Activated T-helper 2 cell treated with anti-CD3 and anti-CD28 coated beads, Interferon-gamma antibody, Interleukin-2, Interleukin-4, amounts not matched to agents 10 μg/mL and 5 μg/mL and 100 μg/mL, durations not matched to agents 14 hours and 24 hours and 36 hours (primary cell): ENCODE measurements at regions not wholly inside any gene's neighbourhood (a gene's known extent, or its start where the extent isn't known, plus 50 kb on each side); places are given as distances from the start of the nearest gene placed in this dataset.
"Not testable (repeated sequence)": the region's sequence is repeated elsewhere in the genome, so short reads cannot be mapped to it uniquely, and the experiment has no call there.

Experiments
- DNase-seq: peaks from one replicate; pipeline ENCODE4 v3.0.0; 2021; ENCODE audit warnings: low spot score
- H3K27ac Mint-ChIP-seq: one replicate; pipeline ENCODE4 v1.8.0; 2021; ENCODE audit warnings: mixed read lengths
- H3K27me3 Mint-ChIP-seq: one replicate; pipeline ENCODE4 v1.8.0; 2021; ENCODE audit warnings: low read depth, mixed read lengths
- H3K36me3 Mint-ChIP-seq: one replicate; pipeline ENCODE4 v1.8.0; 2021; ENCODE audit warnings: low read depth, mixed read lengths
- H3K4me1 Mint-ChIP-seq: one replicate; pipeline ENCODE4 v1.8.0; 2021; ENCODE audit warnings: low read depth, mixed read lengths
- H3K4me3 Mint-ChIP-seq: one replicate; pipeline ENCODE4 v1.8.0; 2021; ENCODE audit warnings: low read depth, mild to moderate bottlenecking, moderate library complexity, mixed read lengths
- H3K9me3 Mint-ChIP-seq: one replicate; pipeline ENCODE4 v1.8.0; 2021; ENCODE audit warnings: mixed read lengths
- intact Hi-C: fragments of 100-400 bp; cut with micrococcal nuclease; formaldehyde crosslinking; loops from one replicate; pipeline ENCODE4 v1.15.1; 2023

DNA sequence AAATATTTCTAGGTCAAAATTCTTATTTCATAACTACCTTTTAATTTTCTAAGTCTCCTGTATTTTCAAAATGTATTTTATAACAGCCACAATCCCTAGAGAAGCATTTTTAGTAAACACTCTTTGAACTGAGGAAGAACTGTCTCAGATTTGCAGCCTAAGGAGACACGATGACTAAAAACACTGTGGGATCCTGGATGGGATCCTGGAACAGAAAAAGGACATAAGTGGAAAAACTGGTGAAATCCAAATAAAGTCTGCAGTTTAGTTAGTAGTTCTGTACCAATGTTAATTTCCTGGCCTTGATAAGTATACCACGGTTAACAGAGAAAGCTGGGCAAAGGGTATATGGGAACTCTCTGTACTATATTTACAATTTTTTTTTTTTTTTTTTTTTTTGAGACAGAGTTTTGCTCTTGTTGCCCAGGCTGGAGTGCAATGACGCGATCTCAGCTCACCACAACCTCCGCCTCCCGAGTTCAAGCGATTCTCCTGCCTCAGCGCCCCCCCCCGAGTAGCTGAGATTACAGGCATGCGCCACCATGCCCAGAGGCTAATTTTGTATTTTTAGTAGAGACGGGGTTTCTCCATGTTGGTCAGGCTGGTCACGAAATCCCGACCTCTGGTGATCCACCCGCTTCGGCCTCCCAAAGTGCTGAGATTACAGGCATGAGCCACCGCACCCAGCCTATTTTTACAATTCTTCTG is 600.2 kb upstream of the DIPK2B start:
- not testable (repeated sequence) for H3K27me3 Mint-ChIP-seq, H3K4me3 Mint-ChIP-seq, DNase-seq, H3K27ac Mint-ChIP-seq, H3K9me3 Mint-ChIP-seq
- Mint-ChIP-seq H3K4me1 (peaks cover 61% of the 10 kb centered on the region), H3K36me3 (peaks cover 56% of the 10 kb centered on the region)
- intact Hi-C loops = loop anchor here (2.0 kb wide), 1 partner anchor 42 kb away; no protein-coding TSS in a partner anchor

DNA sequence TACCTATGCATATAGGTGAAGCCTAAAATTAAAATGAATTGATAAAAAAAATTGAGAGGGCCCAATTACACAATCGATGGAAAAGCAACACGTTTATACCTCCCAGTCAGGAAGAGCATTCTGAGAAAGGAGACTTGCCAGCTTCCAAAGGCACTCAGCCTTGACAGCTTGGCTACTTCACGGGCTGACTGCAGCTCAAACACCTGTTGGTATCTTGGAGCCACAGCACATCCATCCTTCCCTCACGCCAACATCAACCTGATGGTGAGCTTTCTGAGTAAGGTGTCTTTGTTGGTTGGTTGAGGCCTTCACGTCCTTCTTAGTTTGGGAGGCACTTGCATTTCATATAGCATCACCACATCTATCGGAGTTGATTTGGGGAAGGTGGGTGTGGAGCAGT is 598.9 kb upstream of the DIPK2B start:
- no peak for DNase-seq
- Mint-ChIP-seq H3K27me3 (no peaks in the 10 kb centered on the region), H3K4me1 (peaks cover 61% of the 10 kb centered on the region), H3K9me3 (no peaks in the 10 kb centered on the region), H3K36me3 (peaks cover 58% of the 10 kb centered on the region), H3K4me3 (no peak overlapping the region), H3K27ac (peak overlapping the region; percentile 28)
- intact Hi-C loops = no loop called here

DNA sequence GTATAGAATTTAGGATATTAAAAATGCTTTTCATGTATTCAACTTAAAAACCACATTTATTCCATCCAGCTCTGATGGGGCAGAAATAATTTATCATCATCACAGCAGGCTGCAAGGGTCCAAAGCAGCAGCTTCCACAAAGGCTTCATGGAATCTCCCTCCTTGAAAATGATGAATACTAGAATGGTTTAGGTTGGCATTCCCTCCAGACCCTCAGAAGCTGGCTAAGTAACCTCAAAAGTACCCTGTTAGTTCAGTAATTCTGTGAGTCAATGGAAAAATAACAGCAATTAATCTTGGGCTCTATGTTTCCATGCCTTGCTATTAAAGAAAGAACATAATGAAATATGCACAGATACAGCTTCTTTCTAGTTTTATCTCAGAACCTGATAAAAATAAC is 594.9 kb upstream of the DIPK2B start:
- H3K4me1 Mint-ChIP-seq = peaks cover 66% of the 10 kb centered on the region
- no peak for DNase-seq
- peaks cover 73% of the 10 kb centered on the region for H3K36me3 Mint-ChIP-seq
- H3K27ac Mint-ChIP-seq = no peak overlapping the region
- no peaks in the 10 kb centered on the region for H3K27me3 Mint-ChIP-seq
- H3K9me3 Mint-ChIP-seq = peaks cover 4% of the 10 kb centered on the region
- intact Hi-C loops = no loop called here
- no peak overlapping the region for H3K4me3 Mint-ChIP-seq

DNA sequence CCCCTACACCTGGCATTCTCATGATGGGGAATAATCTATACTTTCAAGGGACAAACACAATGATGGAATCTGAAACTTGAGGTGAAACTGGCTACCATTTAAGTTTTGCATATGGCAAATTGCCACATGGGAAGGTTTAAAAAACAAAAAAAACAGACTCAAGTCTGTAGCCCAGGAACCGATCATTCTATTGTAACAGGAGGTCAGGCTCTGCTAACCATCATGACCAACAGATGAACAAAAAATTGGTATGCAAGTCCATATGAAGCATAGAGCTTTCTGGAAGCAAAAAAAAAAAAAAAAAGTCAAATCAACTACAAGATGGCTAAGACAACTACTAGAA is 594.3 kb upstream of the DIPK2B start:
- H3K4me3 Mint-ChIP-seq = no peak overlapping the region
- H3K4me1 Mint-ChIP-seq = peaks cover 68% of the 10 kb centered on the region
- H3K36me3 Mint-ChIP-seq = peaks cover 75% of the 10 kb centered on the region

DNA sequence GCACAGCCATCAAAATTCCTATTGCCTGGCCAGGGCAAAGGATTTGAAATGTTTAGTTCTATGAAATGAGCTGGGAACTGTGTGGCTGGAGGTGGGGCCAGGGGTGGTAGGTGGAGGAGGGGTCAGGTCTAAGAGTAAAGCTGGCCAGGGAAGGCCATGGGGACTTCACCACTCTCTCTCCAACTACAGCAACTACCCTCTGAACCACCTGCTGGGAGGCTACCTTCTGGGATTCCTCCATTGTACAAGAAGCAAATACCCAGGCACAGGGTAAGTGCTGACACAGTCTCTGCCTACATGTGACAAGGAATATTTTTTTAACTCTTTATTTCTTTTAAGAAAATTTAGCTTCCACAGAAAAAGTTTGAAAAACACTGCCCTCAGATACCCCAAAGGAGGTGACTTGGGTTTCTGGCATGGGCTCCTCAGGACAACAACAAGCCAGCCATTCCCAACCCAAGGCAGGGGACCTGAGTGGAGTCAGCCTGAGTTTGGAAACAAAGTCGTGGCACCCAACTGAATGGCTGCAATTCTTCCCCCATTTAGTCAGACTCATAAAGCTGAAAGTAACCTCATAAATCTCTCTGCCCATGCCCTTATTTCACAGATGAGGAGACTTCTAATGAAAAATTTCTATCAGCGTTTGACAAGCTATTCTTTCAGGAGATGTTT is 593.8 kb upstream of the DIPK2B start:
- peak overlapping the region; percentile 38 for H3K27ac Mint-ChIP-seq
- DNase-seq = no peak
- peaks cover 70% of the 10 kb centered on the region for H3K36me3 Mint-ChIP-seq
- H3K9me3 Mint-ChIP-seq = peaks cover 4% of the 10 kb centered on the region
- no peaks in the 10 kb centered on the region for H3K27me3 Mint-ChIP-seq
- H3K4me3 Mint-ChIP-seq = no peak overlapping the region
- intact Hi-C loops = no loop called here
- H3K4me1 Mint-ChIP-seq = peaks cover 68% of the 10 kb centered on the region

More for the DNA sequence above, 594.3 kb upstream of the DIPK2B start:
- DNase-seq = no peak
- H3K27ac Mint-ChIP-seq = peak overlapping the region; percentile 38
- H3K27me3 Mint-ChIP-seq = no peaks in the 10 kb centered on the region
- intact Hi-C loops = no loop called here
- peaks cover 4% of the 10 kb centered on the region for H3K9me3 Mint-ChIP-seq

DNA sequence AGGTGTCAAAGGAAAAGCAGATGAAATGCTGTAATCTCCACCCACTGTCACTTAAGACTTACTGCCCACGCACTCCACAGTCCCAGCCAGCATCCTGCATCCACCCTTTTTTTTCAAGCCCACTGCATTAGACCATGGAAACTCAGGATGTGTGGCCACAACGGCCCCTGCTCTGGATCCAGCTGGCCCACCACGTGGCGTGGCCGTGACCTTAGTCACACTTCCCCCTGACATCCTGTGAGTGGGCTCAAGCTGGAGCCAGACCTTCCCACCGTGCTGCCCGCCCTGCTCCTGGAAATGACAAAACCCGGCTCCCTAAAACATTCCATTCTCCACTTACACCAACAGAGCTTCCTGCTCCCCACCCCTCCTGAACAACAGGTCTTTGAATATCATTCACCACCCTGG is 588.3 kb upstream of the DIPK2B start:
- Mint-ChIP-seq H3K9me3 (peaks cover 4% of the 10 kb centered on the region), H3K27me3 (no peaks in the 10 kb centered on the region), H3K4me1 (peaks cover 65% of the 10 kb centered on the region), H3K27ac (peak overlapping the region; percentile 62), H3K4me3 (peak overlapping the region; percentile 7), H3K36me3 (peaks cover 69% of the 10 kb centered on the region)
- no peak for DNase-seq
- intact Hi-C loops = no loop called here

DNA sequence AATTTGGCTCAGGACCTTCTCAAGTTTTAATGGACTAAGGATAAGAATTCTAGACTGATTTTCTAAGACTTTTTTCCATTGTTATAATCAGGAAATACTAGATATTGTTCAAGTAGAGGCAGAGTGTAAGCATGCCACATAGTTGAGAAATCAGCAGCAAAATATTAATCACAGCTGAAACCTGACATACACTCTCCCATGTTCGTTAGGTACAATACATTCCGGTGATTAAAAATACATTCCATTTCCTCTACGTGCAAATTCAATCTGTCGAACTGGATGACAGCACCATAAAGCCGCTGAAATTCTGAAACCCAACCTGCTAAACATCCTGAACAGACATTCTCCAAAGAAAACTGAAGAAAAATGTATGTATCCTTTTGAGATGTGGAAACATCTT is 587.6 kb upstream of the DIPK2B start:
- H3K36me3 Mint-ChIP-seq = peaks cover 70% of the 10 kb centered on the region

DNA sequence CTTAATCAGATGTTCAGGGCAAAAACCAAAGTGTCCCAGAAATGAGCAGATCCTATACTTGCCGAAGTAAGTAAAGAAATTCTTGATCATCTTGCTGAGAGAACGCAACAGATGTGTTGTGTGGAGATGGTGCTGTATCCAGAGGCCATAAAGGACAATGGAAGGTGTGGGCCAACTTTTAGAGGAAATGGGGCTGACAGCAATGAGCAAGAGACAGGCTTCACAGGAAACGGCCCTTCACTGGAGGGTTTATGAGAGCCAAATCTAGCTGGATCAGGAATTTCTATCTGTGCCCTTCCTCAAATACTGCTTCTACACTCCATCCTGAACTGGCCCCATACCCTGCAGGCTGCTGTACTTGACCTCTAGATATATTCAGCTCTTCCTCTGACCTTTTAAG is 583.9 kb upstream of the DIPK2B start:
- intact Hi-C loops = no loop called here
- Mint-ChIP-seq H3K27me3 (no peaks in the 10 kb centered on the region), H3K9me3 (no peaks in the 10 kb centered on the region), H3K36me3 (peaks cover 74% of the 10 kb centered on the region), H3K27ac (peak overlapping the region; percentile 49), H3K4me1 (peaks cover 65% of the 10 kb centered on the region), H3K4me3 (no peak overlapping the region)
- DNase-seq = no peak

More for the DNA sequence above, 587.6 kb upstream of the DIPK2B start:
- intact Hi-C loops = no loop called here
- Mint-ChIP-seq H3K27me3 (no peaks in the 10 kb centered on the region), H3K9me3 (peaks cover 4% of the 10 kb centered on the region), H3K4me1 (peaks cover 65% of the 10 kb centered on the region), H3K4me3 (no peak overlapping the region), H3K27ac (no peak overlapping the region)
- DNase-seq = no peak

DNA sequence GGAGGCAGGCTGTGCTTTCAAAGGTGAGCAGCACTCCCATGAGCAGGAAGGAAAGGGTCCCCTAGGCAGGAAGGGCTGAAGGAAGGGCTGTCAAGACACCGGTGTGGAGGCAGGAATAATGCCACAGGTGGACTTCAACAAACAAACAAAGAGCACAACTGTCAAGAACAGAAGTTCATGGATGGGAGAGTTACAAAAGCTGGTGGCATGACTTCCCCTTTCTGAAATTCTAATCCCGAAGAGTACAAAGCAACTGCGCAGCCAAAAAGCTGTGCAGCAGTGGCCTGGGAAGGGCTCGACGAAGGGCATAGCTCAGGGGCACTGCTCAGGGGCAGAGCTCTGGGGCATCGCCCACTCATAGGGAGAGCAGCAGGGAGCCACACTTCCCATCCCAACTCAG is 582.3 kb upstream of the DIPK2B start:
- no peak for DNase-seq
- no peaks in the 10 kb centered on the region for H3K9me3 Mint-ChIP-seq
- peaks cover 68% of the 10 kb centered on the region for H3K4me1 Mint-ChIP-seq
- intact Hi-C loops = no loop called here
- peak overlapping the region; percentile 16 for H3K27ac Mint-ChIP-seq
- H3K27me3 Mint-ChIP-seq = no peaks in the 10 kb centered on the region
- no peak overlapping the region for H3K4me3 Mint-ChIP-seq
- peaks cover 75% of the 10 kb centered on the region for H3K36me3 Mint-ChIP-seq

DNA sequence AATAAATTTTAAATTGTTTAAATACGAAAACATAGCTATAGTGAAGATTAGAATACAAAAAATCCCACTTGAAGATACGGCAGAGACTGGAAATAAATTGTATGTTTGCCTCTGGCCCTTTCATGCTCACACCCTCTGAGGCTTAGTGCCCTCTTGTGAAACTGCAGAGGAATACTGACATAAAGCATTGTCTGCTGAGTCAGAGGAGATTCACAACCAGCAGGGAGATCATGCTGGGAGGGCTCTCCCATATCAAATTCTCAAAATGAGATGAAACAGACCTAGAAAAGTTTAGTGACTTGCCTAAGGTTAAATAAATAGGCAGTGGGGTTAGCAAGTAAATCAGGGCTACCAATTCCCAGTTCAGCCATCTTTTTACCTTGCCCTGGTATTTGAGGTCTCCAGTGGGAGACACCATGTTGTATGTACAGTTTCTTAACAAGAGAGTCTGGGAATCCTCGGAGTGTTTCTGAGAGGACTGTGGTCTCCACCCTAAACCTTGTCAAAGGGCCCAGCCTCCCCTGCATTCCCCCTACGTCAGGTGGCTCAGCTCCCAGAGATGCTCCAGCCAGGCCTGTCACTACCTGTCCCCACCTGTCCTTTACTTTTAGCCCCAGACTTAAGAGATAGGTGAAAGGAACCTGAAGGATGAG is 581.4 kb upstream of the DIPK2B start:
- intact Hi-C loops = no loop called here
- Mint-ChIP-seq H3K27ac (peak overlapping the region; percentile 42), H3K36me3 (peaks cover 76% of the 10 kb centered on the region), H3K9me3 (no peaks in the 10 kb centered on the region), H3K27me3 (no peaks in the 10 kb centered on the region), H3K4me3 (no peak overlapping the region), H3K4me1 (peaks cover 72% of the 10 kb centered on the region)
- DNase-seq = no peak

DNA sequence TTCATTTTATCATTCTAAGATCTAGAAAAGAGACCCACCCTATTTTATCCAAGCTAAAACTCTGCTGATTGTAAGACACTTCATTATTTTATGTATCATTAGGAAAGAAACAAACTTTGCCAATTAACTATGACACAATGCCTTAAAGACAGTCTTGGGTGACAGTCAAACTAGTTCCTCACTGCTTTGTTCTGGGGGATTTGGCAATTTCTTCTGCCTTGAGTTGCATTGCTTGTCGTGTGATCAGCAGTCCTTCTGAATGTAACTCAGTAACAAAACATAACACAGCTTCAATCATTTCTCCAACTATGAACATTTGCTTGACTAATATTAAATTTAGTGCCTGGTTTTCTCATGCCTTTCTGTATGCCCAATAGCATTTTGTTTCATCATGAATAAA is 577.9 kb upstream of the DIPK2B start:
- Mint-ChIP-seq H3K4me1 (peaks cover 76% of the 10 kb centered on the region), H3K36me3 (peaks cover 62% of the 10 kb centered on the region), H3K4me3 (no peak overlapping the region), H3K27ac (no peak overlapping the region), H3K27me3 (no peaks in the 10 kb centered on the region), H3K9me3 (no peaks in the 10 kb centered on the region)
- DNase-seq = no peak
- intact Hi-C loops = no loop called here

DNA sequence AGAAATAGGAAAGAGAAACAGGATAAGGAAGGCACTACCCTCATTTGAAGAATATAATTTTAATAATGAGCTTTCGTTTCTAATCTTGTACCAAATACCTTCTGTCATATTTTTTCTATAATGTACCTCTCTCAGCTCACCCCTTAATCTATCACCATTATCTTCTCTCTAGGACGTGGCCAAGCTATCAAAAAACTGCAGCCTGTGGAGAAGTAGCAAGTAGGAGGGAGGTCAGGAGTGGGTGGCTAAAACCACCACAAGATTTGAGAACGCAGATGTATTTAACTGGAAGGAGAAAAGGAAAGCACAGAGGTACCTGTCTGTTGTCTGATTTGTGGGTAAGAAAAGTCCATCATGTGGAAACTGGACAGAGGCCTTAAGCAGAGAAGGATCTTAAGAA is 576.7 kb upstream of the DIPK2B start:
- Mint-ChIP-seq H3K36me3 (peaks cover 61% of the 10 kb centered on the region), H3K4me1 (peaks cover 75% of the 10 kb centered on the region), H3K27ac (peak overlapping the region; percentile 67), H3K27me3 (no peaks in the 10 kb centered on the region), H3K9me3 (no peaks in the 10 kb centered on the region), H3K4me3 (peak overlapping the region; percentile 67)
- intact Hi-C loops = no loop called here
- DNase-seq = no peak

DNA sequence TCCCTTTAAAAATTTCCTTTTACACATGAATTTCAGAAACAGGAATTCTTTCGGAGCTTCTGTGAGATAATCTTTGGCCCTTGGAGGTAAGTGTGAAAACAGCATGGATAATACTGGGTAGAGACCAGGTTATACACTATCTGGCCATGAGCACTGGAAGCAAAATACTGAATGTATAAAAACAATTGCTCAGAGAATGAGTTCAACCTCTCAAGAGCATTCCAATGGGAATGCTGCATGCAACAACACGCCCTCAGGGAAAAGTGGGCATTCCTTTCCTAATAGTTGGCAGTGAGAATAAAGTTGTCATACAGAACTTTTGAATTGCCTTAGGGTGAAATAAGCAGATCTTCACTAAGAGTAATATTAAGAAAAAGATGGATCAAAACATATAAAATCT is 574.8 kb upstream of the DIPK2B start:
- H3K4me3 Mint-ChIP-seq = no peak overlapping the region
- no peak overlapping the region for H3K27ac Mint-ChIP-seq

More for the DNA sequence above, 574.8 kb upstream of the DIPK2B start:
- H3K9me3 Mint-ChIP-seq = no peaks in the 10 kb centered on the region
- intact Hi-C loops = no loop called here
- no peaks in the 10 kb centered on the region for H3K27me3 Mint-ChIP-seq
- peaks cover 57% of the 10 kb centered on the region for H3K36me3 Mint-ChIP-seq
- H3K4me1 Mint-ChIP-seq = peaks cover 83% of the 10 kb centered on the region
- no peak for DNase-seq
